Breast epithelium (tissue), 3 donors: ENCODE measurements at regions not wholly inside any gene's neighbourhood (a gene's known extent, or its start where the extent isn't known, plus 50 kb on each side); places are given as distances from the start of the nearest gene placed in this dataset.

Source experiments
- CTCF ChIP-seq, 3 donors: fragments of 450-650 bp; IDR thresholded peaks; one replicate each; pipeline ENCODE4 v1.5.1; 2016 to 2017; ENCODE audit warnings: antibody characterized with exemption in 3 of 3, mild to moderate bottlenecking in 3 of 3, moderate library complexity in 3 of 3
- POLR2AphosphoS5 ChIP-seq, 3 donors: sonication (generic); formaldehyde crosslinking; IDR thresholded peaks; one replicate each; pipeline ENCODE4 v1.6.1; 2017; ENCODE audit warnings: antibody characterized with exemption in 3 of 3

- TF ChIP-seq CTCF (IDR thresholded peaks at IDR 0.05) (peak; percentile 31 to 60 (median 45)), POLR2AphosphoS5 (IDR thresholded peaks at IDR 0.05) (no peak)
Measured at GRCh38 chrX:10722851-10723250, 102.5 kb upstream of the MID1 start.
